NCI-H526 (cell line): ENCODE measurements at regions not wholly inside any gene's neighbourhood (a gene's known extent, or its start where the extent isn't known, plus 50 kb on each side); places are given as distances from the start of the nearest gene placed in this dataset.

ENCODE experiments used
- DNase-seq, 2 experiments: peaks; one replicate each; lab custom pipeline; 2025; lab: John Stamatoyannopoulos, UW

DNA sequence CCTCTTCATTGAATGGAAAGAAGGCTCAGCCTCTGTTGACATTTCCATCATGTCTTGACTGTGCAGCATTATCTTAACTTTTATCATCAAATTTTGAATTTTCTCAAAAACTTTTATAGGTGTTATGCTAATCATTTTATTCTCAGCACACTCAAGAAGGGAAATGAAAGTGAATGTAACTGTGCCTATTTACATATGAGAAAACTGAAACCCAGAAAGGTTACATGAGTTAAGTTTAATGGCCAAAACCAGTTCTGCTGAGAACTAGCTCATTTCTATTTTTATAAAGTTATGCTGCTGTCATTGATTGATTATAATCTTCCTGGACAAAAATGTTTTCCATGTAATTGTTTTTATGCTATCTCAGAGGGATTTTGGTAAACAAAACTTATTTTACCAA is 618.8 kb upstream of the NRXN1 start:
- DNase-seq = no peak

DNA sequence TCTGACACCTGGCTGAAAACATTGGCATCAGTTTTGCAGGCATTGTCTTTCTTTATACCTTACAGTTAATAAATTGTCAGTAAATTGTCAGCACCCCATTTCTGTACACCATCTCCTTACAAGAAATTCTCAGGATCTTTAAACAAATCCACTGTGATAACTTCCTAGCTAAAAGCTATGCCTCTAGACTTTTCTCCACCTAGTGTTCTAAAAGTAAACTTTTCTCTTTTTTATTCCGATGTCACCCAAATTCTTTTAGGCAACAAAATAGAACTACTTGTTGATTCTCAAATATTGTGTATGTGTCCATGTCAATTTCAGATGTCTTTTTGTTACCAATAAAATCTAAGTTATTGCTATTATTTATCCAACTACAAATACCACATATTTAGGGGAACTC is 617.4 kb upstream of the NRXN1 start:
- DNase-seq = no peak

DNA sequence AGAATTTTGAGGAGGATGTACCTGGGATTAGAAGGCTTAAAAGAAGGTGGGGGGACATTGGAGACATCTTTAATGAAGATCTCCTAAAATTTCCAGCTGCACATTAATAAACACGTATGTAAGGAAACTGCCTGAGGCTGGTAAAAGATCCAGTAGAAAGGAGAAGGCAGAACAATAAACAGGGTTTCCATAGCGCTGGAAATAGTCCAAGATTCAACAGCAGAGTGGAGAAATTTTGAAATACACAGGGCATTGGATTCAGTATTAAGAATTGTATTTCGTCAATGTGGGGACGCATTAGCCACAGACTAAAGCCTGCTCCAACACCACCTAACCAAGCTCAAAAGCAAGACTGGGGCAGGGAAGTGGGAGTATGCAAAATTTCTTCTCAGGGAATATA is 606.9 kb upstream of the NRXN1 start:
- DNase-seq = no peak

DNA sequence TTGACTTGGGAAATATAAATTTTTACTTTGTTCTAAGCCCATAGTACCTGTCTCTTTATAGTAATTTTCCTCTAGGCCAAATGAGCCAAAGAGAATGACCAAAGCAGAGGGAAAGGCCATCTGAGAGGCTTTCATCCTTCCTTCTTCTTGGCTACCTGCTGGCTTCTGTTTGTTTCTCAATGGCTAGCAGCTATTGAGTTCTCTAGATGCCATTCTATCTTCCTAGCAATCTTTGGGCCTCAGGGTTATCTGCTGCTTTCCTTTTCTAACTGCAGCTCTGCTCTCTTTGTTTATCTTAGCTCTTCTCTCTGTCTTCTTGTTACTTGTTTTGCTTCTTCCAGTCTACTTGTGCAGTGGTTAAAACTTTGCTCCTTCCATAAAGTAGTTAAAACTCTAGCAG is 601.1 kb upstream of the NRXN1 start:
- no peak for DNase-seq

DNA sequence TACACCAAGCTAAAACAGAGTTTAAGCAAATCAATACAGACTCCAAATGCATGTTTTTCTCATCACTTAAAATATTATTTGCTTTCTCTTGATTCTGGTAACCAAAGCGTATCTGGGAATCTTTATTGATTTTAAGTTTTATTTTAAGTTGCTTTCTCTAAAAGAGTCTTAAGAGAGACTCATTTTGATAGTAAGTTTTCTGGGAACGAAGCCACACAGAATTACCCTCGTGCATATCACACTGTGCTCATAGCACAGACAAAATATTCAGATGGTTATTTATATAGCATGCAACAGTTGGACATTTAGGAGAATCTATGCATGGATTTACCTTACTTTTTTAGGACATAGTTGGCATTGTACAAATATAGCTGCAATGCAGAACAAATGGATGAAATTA is 597.5 kb upstream of the NRXN1 start:
- no peak for DNase-seq

DNA sequence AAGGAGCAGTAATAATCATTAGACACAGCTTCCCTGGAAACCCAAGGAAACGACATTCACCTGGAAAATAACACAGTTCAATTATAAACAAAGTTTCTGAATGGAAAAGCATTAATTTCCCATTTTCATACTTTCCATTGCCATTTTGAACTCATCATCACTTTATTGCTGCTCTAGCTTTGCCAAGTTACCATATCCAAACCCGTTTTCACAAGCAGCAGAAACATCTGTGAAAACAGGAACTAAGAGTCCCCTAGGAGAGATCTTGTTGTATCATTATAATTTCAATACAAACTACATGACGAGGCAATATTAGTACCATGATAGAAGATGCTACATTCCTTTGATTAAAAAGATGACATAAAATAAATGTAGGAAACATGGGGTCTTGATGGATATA is 597.0 kb upstream of the NRXN1 start:
- DNase-seq = no peak

DNA sequence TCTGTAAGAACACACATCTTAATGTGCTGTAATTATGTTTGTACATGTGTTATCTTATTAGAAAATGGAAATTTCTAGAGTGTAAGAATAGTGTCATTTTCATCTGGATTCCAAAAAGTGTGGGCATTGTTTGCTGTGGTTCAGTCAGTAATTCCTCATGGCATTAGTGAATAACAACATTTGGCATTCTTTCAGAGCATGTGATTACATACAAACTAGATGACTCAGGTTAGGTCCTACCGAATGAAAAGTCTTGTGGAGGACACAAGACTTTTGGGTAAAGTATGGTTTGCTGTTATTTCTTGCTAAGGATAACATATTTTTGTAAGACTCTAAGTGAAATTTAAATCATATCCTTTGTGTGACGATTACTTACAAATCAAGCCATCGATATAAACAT is 593.1 kb upstream of the NRXN1 start:
- no peak for DNase-seq

DNA sequence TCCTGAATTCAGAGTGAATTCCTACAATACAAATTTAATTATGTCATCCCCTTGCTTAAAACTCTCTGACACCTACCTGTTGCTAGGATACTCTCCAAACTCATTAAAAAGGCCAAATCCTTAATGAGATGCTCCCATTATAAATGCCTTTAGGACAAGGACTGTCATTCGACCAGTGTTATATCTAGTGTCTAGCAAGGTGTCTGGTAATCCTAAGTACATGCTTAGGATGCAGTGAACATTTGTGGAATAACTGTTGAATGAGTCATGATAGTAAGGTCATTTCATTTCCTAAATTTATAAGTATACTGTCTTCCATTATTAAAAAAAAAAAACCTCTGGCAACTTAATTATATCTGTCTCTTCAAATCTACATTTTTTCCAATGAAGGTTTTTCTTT is 588.9 kb upstream of the NRXN1 start:
- DNase-seq = no peak

DNA sequence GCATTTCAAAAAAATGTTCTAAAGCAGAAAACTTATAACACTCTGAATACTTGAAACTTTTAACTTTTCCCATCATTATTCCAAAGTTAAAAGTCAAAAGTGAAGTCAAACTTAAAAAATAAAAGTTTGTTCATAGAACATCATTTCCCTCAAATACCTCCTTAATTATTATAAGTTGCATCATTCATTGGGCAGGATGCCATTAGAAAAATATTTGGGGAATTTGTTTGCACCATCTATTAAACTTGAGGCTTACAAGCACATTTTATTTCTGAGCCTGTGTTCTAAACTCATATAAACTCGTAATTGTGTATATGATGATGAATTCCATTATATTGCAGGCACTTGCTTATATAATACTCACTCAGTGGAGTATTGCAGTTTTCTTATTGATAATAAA is 588.0 kb upstream of the NRXN1 start:
- no peak for DNase-seq

DNA sequence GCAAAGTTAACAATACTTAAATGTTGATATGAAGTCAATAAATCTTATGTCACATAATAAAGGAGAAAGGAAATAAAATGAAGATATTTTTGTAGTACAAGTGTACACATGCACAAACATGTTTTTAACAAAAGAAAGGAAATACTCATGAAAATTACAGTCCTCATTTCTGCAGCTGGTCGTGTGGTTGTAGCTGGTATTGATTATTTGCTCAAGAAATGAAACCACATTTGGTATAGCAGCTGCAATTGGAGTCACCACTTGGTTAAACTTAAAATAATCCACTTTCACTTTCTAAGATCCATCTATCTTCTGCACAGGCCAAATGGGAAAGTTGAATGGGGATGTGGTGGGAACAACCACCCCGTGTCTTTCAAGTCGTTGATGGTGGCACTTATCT is 580.5 kb upstream of the NRXN1 start:
- no peak for DNase-seq

DNA sequence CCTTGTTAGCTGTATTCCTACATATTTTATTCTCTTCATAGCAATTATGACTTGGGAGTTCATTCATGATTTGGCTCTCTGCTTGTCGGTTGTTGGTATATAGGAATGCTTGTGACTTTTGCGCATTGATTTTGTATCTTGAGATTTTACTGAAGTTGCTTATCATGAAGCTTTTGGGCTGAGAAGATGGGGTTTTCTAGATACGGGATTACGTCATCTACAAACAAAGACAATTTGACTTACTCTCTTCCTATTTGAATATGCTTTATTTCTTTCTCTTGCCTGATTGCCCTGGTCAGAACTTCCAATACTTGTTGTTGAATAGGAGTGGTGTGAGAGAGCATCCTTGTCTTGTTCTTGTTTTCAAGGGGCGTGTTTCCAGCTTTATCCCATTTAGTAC is 569.8 kb upstream of the NRXN1 start:
- DNase-seq = no peak

DNA sequence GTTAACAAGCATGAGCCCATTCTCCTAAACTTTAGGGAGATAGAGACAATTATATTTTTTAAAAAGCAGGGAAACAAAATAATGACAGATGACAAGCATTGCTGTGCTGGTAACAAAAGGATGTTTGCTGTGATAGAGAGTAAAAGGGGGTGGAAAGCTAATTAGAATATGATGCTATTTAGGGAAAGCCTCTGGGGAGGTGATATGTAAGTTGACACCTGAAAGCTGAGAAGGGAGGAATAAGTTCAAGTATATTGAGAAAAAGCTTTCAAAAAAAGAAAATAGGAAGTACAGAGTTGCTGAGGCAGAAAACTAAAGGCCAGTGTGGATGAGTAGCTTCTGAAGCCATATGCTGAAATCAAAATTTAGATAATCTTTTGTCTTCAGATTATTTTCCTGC is 565.2 kb upstream of the NRXN1 start:
- DNase-seq = peak in 1 of 2 experiments; percentile 12

DNA sequence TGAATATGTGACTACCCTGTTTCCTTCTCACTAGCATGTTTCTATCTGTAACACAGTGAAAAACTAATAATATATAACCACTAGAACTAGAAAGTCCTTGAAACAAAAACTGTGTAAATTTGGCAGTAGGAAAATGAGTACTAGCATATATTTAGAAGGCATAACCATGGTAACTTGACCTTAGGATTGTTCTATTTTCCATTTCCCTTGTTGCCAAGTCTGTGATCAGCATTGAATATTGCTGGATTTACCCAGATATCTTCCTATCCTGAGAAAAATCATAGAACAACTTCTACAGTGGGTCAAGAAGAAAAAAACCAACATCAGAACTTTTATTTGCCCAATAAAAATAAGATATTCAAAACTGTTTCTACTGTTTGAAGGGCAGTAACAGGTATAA is 563.9 kb upstream of the NRXN1 start:
- DNase-seq = no peak

DNA sequence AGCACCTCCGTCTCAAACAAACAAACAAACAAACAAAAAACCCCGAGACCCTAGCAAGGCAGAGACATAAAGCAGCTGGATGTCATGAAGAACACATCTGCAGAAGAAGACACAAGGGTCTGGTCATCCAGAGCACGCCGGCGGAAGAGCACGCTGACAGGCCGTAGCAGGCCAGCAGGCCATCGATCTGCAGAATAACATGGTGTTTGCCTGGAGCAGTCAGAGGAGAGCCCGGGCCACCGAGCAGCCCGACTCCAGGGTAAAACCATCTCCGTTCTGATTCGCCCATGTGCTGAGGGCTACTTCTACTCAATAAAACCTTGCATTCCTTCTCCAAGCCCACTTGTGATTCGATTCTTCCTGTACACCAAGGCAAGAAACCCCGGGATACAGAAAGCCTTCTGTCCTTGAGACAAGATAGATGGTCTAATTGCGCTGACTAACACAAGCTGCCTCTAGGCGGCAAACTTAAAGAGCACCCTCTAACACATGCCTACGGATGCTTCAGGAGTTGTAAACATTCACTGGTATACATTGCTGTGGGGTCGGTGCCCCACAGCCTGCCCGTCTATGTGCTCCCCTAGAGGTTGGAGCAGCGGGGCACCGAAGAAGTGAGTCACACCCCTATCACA is 549.8 kb upstream of the NRXN1 start:
- DNase-seq = no peak

DNA sequence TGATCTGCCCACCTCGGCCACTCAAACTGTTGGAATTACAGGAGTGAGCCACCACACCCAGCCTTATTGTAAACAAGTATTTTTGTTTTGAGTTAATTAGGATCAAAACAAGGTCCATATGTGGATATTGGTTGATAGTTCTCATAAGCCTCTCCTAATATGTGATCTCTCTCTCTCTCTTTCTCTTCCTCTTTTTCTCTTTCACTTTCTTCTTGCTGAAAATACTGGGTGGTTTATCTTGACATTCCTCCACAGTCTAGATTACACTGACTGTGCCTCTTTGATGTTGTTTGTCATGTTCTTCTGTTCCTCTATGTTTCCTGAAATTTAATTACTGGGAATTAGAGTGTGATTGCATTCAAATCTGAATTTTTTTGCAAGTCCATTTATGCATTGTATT is 547.5 kb upstream of the NRXN1 start:
- DNase-seq = no peak

DNA sequence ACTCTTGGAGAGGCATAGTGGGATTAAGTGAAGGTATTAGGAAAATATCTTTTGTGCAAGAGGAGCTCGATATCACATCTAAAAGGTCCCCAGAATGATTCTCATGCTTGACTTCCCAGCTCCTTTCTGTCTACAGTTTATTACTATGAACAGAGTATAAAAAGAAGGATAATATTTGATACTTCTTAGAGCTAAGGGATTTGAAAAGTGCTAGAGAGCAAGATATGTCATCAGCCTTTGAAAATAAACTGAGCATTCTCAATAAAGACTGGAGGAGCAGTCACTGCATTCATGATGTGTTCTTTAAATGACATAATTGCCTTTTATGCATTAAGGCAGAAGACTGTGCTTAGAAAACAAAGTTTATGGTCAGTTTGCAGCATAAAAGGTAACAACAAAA is 543.2 kb upstream of the NRXN1 start:
- DNase-seq = no peak

DNA sequence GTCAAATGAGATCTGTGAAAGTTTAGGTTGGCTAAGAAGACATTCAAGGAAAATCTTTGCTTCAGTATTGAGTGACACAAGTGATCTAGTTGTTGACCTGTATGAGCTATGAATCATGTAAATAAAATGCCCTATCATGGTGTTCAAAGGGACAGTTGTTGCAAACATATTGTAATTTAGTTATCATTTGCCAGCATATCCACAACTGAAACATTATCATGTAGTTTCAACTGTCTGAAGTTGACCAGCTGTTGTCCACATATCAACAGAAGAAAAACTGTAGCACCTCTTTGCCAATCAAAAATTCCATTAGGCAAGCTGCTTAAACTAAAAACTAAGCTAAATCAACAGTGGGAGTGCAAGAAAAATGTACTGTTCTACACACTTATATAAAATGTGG is 527.1 kb upstream of the NRXN1 start:
- DNase-seq = no peak

DNA sequence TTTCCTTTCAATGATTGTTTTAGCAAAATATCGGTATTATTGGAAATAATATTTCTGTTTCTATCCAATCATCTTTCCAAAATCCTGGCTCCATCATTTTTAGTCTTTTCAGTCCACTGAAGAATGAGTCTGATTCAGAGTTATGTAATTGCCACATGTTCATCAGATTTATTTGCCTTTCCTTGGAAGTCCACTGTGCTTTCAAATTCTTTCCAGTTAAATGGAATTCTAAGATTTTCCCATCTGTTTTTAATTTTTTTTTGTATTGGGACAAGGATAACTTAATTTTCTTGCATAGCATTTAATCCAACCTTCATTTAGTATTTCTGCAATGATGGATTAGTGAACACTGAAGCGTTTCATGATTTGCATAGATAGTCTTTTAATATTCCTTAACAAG is 521.5 kb upstream of the NRXN1 start:
- DNase-seq = no peak

DNA sequence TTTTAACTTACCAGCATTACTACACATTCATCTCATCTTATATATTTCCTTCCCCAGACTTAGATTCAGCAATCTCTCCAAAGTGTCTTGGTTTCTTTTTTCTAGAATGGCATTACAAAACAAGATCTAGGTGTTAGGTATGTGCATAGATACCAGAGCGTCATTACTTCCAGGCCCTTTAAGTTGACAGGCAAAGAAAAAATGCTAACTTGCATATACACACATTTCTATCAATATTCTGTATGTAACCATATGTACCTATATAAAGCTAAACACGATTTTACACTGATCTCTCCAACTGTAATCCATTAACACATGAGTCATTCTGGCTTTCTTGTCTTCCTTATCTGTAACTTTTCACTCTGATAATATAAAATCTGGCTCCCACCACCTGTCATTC is 503.8 kb upstream of the NRXN1 start:
- no peak for DNase-seq

DNA sequence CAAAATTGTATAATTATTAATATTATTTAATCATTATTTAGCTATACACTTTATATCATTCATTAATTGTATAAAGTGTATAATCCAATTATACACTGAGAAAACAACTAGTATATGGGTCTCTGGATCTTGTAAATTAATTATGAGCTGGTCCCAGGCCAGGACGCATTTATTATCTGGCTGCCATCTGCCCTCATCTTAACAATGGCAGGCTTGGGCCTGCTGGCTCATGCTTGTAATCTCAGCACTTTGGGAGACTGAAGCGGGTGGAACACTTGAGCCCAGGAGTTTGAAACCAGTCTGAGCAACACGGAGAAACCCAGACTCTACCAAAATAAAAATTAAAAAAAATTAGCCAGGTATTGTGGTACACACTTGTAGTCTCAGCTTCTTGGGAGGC is 502.2 kb upstream of the NRXN1 start:
- no peak for DNase-seq

DNA sequence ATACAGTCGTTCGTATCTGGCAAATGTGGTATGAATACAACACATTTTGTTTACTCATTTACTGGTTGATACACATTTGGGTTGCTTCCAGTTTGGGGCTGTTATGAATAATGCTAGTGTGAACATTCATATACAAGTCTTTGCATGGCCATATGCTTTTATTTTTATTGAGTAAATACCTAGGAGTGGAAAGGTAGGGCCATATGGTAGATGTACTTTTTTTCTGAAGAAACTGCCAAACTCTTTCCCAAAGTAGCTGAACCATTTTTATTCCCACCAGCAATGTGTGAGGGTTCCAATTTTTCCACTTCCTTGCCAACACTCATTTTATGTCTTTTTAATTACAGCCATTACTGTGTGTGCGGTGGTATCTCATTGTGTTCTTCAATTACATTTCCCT is 496.2 kb upstream of the NRXN1 start:
- no peak for DNase-seq

DNA sequence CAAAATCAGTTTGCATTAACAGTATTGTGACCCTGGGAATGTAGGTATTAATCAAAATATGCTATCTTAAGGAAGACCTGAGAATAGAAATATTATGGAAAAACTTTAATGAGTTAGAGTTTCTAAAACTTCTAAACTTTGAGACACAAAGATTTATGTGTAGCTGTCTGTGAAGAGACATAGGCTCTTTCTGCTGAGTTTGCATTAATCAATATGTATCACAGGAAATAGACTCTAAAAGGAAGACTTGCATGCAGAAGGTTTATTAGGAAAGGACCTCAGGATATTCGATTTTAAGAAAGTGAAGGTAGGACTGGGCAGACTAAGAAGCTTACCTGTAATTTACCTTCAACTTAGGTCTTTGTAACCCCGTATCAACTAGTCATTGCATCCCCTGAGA is 494.8 kb upstream of the NRXN1 start:
- no peak for DNase-seq

DNA sequence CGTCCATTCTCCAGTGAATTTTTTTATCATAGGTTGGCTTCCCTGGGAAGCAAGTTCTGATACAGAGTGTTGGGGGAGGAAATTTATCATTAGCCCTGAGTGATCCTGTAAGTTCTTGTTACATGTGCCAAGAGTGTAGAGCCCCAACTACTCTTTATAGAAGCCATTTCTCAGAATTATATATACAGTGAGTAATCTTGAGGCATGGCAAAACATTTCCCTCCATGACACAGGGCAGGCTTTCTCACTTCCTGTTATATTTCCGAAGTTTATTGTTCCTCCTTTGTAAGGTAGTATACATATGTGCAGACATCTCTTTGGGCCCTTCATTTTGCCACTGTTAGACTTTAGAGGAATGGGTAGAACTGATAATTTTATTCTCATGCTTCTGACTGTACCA is 484.7 kb upstream of the NRXN1 start:
- no peak for DNase-seq

DNA sequence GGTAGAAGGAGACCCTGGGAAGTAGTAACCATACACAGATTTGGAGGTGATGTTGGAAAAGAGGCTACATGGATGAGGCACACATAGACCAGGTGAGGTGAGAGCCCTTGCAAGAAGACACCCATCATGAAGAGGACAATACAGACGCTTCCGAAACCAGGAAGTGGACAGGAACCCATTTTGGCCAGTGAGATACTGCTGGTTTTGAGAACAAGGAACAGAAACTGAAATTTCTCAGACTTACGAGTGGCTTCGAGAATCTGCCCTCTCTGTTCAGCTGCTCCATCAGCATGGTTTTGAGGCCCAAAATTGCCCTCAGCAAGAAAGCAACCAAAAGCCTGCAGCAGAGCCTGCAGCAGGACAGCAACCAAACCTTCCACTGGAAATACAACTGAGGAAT is 479.1 kb upstream of the NRXN1 start:
- no peak for DNase-seq

DNA sequence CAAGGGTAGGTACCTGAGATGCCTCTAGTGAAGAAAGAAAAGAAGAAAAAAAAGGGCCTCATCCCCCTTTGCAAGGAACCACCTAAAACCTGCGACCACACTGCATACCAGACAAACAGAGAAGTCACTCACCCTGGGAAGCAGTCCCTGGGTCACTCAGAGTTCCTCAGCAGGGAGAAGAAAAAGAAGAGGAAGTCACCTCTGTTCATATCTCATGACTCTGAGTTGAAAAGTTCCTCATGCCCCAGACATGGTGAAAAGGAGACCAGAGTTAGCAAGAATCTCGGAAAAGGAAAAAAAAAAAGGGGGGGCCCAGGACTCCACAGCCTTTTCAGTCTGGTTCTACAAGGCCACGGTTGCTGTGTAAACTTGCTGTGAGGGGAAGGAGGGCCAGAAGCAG is 478.4 kb upstream of the NRXN1 start:
- no peak for DNase-seq
